ENCODE measurements at regions not wholly inside any gene's neighbourhood (a gene's known extent, or its start where the extent isn't known, plus 50 kb on each side); places are given as distances from the start of the nearest gene placed in this dataset.

DNA sequence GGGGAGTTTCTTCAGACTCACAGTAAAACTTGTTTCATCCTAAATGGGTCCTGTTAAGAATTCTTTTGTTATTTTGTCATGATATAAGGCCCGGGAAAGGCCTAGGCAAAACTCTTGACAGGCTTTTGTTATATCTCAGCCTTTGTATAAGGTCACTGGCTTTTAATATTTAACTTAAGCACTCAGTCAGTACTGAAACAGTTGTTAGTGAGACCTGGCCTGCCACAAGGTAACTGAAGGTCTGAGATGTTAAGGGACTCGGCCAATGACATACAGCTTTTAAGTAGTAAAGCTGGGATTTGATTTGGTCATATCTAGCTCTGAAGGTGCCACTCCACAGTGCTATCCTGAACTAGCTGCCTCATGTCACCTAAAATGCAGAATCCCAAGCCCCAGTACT is 57.2 kb upstream of the STEAP4 start:
- TF ChIP-seq ZC3H10 (CRISPR knock-in tag; IDR thresholded peaks at IDR 0.05) (no peak), RARB (CRISPR knock-in tag; IDR thresholded peaks at IDR 0.05) (no peak), BACH2 (CRISPR knock-in tag; IDR thresholded peaks at IDR 0.05; ENCODE audit: borderline replicate concordance) (no peak), ZFP30 (CRISPR knock-in tag; IDR thresholded peaks at IDR 0.05) (no peak), ARNTL (CRISPR knock-in tag; IDR thresholded peaks at IDR 0.05; ENCODE audit: borderline replicate concordance, low read depth) (no peak), CSDC2 (CRISPR knock-in tag; IDR thresholded peaks at IDR 0.05) (no peak), ZFP3 (CRISPR knock-in tag; IDR thresholded peaks at IDR 0.05) (no peak), PPARA (CRISPR knock-in tag; IDR thresholded peaks at IDR 0.05; ENCODE audit: borderline replicate concordance) (no peak), ISL1 (CRISPR knock-in tag; IDR thresholded peaks at IDR 0.05) (no peak), ZNF565 (CRISPR knock-in tag; conservative IDR thresholded peaks at IDR 0.05; ENCODE audit: low read depth) (no peak), OSR1 (CRISPR knock-in tag; IDR thresholded peaks at IDR 0.05) (no peak)
- TF ChIP-seq, protein P1, sequence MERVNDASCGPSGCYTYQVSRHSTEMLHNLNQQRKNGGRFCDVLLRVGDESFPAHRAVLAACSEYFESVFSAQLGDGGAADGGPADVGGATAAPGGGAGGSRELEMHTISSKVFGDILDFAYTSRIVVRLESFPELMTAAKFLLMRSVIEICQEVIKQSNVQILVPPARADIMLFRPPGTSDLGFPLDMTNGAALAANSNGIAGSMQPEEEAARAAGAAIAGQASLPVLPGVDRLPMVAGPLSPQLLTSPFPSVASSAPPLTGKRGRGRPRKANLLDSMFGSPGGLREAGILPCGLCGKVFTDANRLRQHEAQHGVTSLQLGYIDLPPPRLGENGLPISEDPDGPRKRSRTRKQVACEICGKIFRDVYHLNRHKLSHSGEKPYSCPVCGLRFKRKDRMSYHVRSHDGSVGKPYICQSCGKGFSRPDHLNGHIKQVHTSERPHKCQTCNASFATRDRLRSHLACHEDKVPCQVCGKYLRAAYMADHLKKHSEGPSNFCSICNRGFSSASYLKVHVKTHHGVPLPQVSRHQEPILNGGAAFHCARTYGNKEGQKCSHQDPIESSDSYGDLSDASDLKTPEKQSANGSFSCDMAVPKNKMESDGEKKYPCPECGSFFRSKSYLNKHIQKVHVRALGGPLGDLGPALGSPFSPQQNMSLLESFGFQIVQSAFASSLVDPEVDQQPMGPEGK (CRISPR knock-in tag; IDR thresholded peaks at IDR 0.05; ENCODE audit: borderline replicate concordance) = no peak
- TF ChIP-seq, protein P2, sequence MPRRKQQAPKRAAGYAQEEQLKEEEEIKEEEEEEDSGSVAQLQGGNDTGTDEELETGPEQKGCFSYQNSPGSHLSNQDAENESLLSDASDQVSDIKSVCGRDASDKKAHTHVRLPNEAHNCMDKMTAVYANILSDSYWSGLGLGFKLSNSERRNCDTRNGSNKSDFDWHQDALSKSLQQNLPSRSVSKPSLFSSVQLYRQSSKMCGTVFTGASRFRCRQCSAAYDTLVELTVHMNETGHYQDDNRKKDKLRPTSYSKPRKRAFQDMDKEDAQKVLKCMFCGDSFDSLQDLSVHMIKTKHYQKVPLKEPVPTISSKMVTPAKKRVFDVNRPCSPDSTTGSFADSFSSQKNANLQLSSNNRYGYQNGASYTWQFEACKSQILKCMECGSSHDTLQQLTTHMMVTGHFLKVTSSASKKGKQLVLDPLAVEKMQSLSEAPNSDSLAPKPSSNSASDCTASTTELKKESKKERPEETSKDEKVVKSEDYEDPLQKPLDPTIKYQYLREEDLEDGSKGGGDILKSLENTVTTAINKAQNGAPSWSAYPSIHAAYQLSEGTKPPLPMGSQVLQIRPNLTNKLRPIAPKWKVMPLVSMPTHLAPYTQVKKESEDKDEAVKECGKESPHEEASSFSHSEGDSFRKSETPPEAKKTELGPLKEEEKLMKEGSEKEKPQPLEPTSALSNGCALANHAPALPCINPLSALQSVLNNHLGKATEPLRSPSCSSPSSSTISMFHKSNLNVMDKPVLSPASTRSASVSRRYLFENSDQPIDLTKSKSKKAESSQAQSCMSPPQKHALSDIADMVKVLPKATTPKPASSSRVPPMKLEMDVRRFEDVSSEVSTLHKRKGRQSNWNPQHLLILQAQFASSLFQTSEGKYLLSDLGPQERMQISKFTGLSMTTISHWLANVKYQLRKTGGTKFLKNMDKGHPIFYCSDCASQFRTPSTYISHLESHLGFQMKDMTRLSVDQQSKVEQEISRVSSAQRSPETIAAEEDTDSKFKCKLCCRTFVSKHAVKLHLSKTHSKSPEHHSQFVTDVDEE (CRISPR knock-in tag; IDR thresholded peaks at IDR 0.05) = no peak
- TF ChIP-seq, protein P3, sequence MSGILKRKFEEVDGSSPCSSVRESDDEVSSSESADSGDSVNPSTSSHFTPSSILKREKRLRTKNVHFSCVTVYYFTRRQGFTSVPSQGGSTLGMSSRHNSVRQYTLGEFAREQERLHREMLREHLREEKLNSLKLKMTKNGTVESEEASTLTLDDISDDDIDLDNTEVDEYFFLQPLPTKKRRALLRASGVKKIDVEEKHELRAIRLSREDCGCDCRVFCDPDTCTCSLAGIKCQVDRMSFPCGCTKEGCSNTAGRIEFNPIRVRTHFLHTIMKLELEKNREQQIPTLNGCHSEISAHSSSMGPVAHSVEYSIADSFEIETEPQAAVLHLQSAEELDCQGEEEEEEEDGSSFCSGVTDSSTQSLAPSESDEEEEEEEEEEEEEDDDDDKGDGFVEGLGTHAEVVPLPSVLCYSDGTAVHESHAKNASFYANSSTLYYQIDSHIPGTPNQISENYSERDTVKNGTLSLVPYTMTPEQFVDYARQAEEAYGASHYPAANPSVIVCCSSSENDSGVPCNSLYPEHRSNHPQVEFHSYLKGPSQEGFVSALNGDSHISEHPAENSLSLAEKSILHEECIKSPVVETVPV (CRISPR knock-in tag; IDR thresholded peaks at IDR 0.05) = no peak

Measured in SK-N-SH treated with all-trans-retinoic acid at 6 μM for 48 hours (cell line).